H9 (cell line): ENCODE measurements at regions not wholly inside any gene's neighbourhood (a gene's known extent, or its start where the extent isn't known, plus 50 kb on each side); places are given as distances from the start of the nearest gene placed in this dataset.

Experiments used
- DNase-seq: peaks from one replicate; pipeline ENCODE4 v3.0.0-alpha.2; 2017
- H2AFZ ChIP-seq: one replicate; pipeline ENCODE4 v1.6.1; 2013; ENCODE audit warnings: mild to moderate bottlenecking, low read length, control low read depth, moderate library complexity
- H2AK5ac ChIP-seq: 2 replicates; pipeline ENCODE4 v1.6.1; 2013; ENCODE audit warnings: low read length, control low read depth, mixed read lengths; ENCODE audit not compliant: insufficient read length
- H2BK120ac ChIP-seq: one replicate; pipeline ENCODE4 v1.6.1; 2013; ENCODE audit warnings: low read depth, mild to moderate bottlenecking, low read length, control low read depth, inconsistent platforms; ENCODE audit not compliant: poor library complexity, severe bottlenecking
- H2BK12ac ChIP-seq: 2 replicates; pipeline ENCODE4 v1.6.1; 2013; ENCODE audit warnings: low read length, control low read depth, mixed read lengths, low read depth; ENCODE audit not compliant: insufficient read length
- H2BK15ac ChIP-seq: 2 replicates; pipeline ENCODE4 v1.6.1; 2013; ENCODE audit warnings: low read depth, low read length, control low read depth
- H2BK20ac ChIP-seq: one replicate; pipeline ENCODE4 v1.6.1; 2013; ENCODE audit warnings: low read depth, mild to moderate bottlenecking, low read length, control low read depth, inconsistent platforms; ENCODE audit not compliant: poor library complexity, severe bottlenecking
- H2BK5ac ChIP-seq: 2 replicates; pipeline ENCODE4 v1.6.1; 2013; ENCODE audit warnings: low read length, control low read depth, mixed read lengths; ENCODE audit not compliant: insufficient read length
- H3K14ac ChIP-seq: 2 replicates; pipeline ENCODE4 v1.6.1; 2013; ENCODE audit warnings: low read length, control low read depth; ENCODE audit not compliant: insufficient read depth
- H3K18ac ChIP-seq: 2 replicates; pipeline ENCODE4 v1.6.1; 2013; ENCODE audit warnings: low read depth, mild to moderate bottlenecking, mixed read lengths, low read length, control low read depth; ENCODE audit not compliant: insufficient read length
- H3K23ac ChIP-seq: 2 replicates; pipeline ENCODE4 v1.6.1; 2013; ENCODE audit warnings: low read length, control low read depth, mixed read lengths, low read depth; ENCODE audit not compliant: insufficient read length
- H3K23me2 ChIP-seq: 2 replicates; pipeline ENCODE4 v1.6.1; 2013; ENCODE audit warnings: low read depth, mild to moderate bottlenecking, mixed read lengths, low read length, control low read depth; ENCODE audit not compliant: insufficient read length, poor library complexity, severe bottlenecking
- H3K27ac ChIP-seq: 2 replicates; pipeline ENCODE4 v1.5.1; 2013; ENCODE audit warnings: low read length, control low read depth, mixed read lengths, low read depth; ENCODE audit not compliant: insufficient read length
- H3K27me3 ChIP-seq: 2 replicates; pipeline ENCODE4 v1.6.1; 2013; ENCODE audit warnings: low read length, control low read depth, inconsistent platforms; ENCODE audit not compliant: insufficient read depth
- H3K4ac ChIP-seq: 2 replicates; pipeline ENCODE4 v1.6.1; 2013; ENCODE audit warnings: low read depth, mild to moderate bottlenecking, control low read depth, inconsistent platforms, low read length, moderate library complexity
- H3K4me1 ChIP-seq: 2 replicates; pipeline ENCODE4 v1.6.1; 2013; ENCODE audit warnings: low read length, control low read depth, inconsistent platforms; ENCODE audit not compliant: insufficient read depth
- H3K4me2 ChIP-seq: 2 replicates; pipeline ENCODE4 v1.6.1; 2013; ENCODE audit warnings: low read length, control low read depth, mixed read lengths; ENCODE audit not compliant: insufficient read length, insufficient read depth
- H3K56ac ChIP-seq: 2 replicates; pipeline ENCODE4 v1.6.1; 2013; ENCODE audit warnings: low read depth, mild to moderate bottlenecking, mixed read lengths, low read length, control low read depth; ENCODE audit not compliant: insufficient read length
- H3K79me1 ChIP-seq: 2 replicates; pipeline ENCODE4 v1.6.1; 2013; ENCODE audit warnings: low read depth, mild to moderate bottlenecking, moderate library complexity, low read length, control low read depth, inconsistent platforms; ENCODE audit not compliant: insufficient read depth, poor library complexity, severe bottlenecking
- H3K79me2 ChIP-seq: 2 replicates; pipeline ENCODE4 v1.6.1; 2013; ENCODE audit warnings: low read length, control low read depth, inconsistent platforms; ENCODE audit not compliant: insufficient read depth
- H3K9ac ChIP-seq: 2 replicates; pipeline ENCODE4 v1.6.1; 2013; ENCODE audit warnings: low read length, control low read depth, mixed read lengths; ENCODE audit not compliant: insufficient read length; ENCODE audit errors: extremely low read depth
- H3K9me3 ChIP-seq: one replicate; pipeline ENCODE4 v1.6.1; 2013; ENCODE audit warnings: low read depth, low read length, inconsistent platforms; ENCODE audit not compliant: control insufficient read depth
- H3T11ph ChIP-seq: one replicate; pipeline ENCODE4 v1.6.1; 2013; ENCODE audit warnings: mild to moderate bottlenecking, low read length, control low read depth, inconsistent platforms
- H4K20me1 ChIP-seq: one replicate; pipeline ENCODE4 v1.6.1; 2013; ENCODE audit not compliant: control insufficient read depth, insufficient read length, insufficient read depth
- H4K5ac ChIP-seq: 2 replicates; pipeline ENCODE4 v1.6.1; 2013; ENCODE audit warnings: low read depth, mild to moderate bottlenecking, mixed read lengths, low read length, control low read depth; ENCODE audit not compliant: insufficient read length
- H4K8ac ChIP-seq: replicated peaks from 2 replicates; pipeline ENCODE4 v1.6.1; 2013; ENCODE audit warnings: low read length, control low read depth, mixed read lengths, low read depth; ENCODE audit not compliant: insufficient read length
- H4K91ac ChIP-seq: 2 replicates; pipeline ENCODE4 v1.6.1; 2013; ENCODE audit warnings: low read depth, mild to moderate bottlenecking, moderate library complexity, mixed read lengths, low read length, control low read depth; ENCODE audit not compliant: insufficient read length
- H3K27ac Mint-ChIP-seq, 3 experiments: 2 replicates in 2 of 3; 3 replicates in 1 of 3; pipeline ENCODE4 v1.8.0; 2020 to 2021; ENCODE audit warnings: mixed read lengths in 3 of 3, mild to moderate bottlenecking in 1 of 3, moderate library complexity in 1 of 3
- H3K27me3 Mint-ChIP-seq: 2 replicates; pipeline ENCODE4 v1.8.0; 2021; ENCODE audit warnings: low read depth, mild to moderate bottlenecking, moderate library complexity, mixed read lengths
- H3K36me3 Mint-ChIP-seq, 3 experiments: 2 replicates in 2 of 3; 3 replicates in 1 of 3; pipeline ENCODE4 v1.8.0; 2020 to 2021; ENCODE audit warnings: low read depth in 3 of 3, mixed read lengths in 3 of 3; ENCODE audit not compliant: insufficient read depth in 1 of 3
- H3K4me1 Mint-ChIP-seq, 2 experiments: 2 replicates each; pipeline ENCODE4 v1.8.0; 2020; ENCODE audit warnings: mixed read lengths in 2 of 2
- H3K4me3 Mint-ChIP-seq, 2 experiments: 2 replicates in 1 of 2; 3 replicates in 1 of 2; pipeline ENCODE4 v1.8.0; 2020 to 2021; ENCODE audit warnings: mild to moderate bottlenecking in 2 of 2, mixed read lengths in 2 of 2, moderate library complexity in 1 of 2
- H3K9me3 Mint-ChIP-seq, 2 experiments: 2 replicates in 1 of 2; 3 replicates in 1 of 2; pipeline ENCODE4 v1.8.0; 2020; ENCODE audit warnings: mild to moderate bottlenecking in 2 of 2, mixed read lengths in 2 of 2, moderate library complexity in 1 of 2
- CTCF ChIP-seq: fragments of 200-600 bp; sonication (generic); conservative IDR thresholded peaks from 3 replicates; pipeline ENCODE4 v1.8.0; 2021; ENCODE audit warnings: antibody characterized with exemption, mild to moderate bottlenecking
- WGBS: extraction: QIAGEN DNeasy Blood & Tissue Kit; methylation state at CpG from one replicate; pipeline ENCODE4 v1.1.7; 2013; ENCODE audit warnings: missing lambda C conversion rate, low lambda C conversion rate, mixed read lengths; ENCODE audit not compliant: insufficient read length; ENCODE audit errors: extremely low coverage; 5-methylcytosine and 5-hydroxymethylcytosine counted together

- H2BK5ac ChIP-seq = no peak overlapping the region
- H2AFZ ChIP-seq = no peak overlapping the region
- no peaks in the 10 kb centered on the region for H3K23me2 ChIP-seq
- Mint-ChIP-seq H3K36me3 (no peaks in the 10 kb centered on the region; a peak in 1 of 7 replicates), H3K27me3 (peaks cover 30% of the 10 kb centered on the region), H3K4me3 (no peak overlapping the region), H3K27ac (no peak overlapping the region), H3K4me1 (peaks cover 0 to 4% of the 10 kb centered on the region in 2 experiments; a peak in 1 of 4 replicates), H3K9me3 (peaks cover 0 to 3% of the 10 kb centered on the region in 2 experiments; a peak in 1 of 5 replicates)
- H2AK5ac ChIP-seq = no peak overlapping the region
- no CpG with 5 or more reads among the region's 10 CpGs for WGBS
- no peak overlapping the region for H2BK120ac ChIP-seq
- H3K27me3 ChIP-seq = no peaks in the 10 kb centered on the region
- H3K4me1 ChIP-seq = no peaks in the 10 kb centered on the region
- no peak overlapping the region for H3K23ac ChIP-seq
- no peaks in the 10 kb centered on the region for H3K79me2 ChIP-seq
- H4K5ac ChIP-seq = no peak overlapping the region
- no peak overlapping the region for H3K4ac ChIP-seq
- no peak overlapping the region for H3K9ac ChIP-seq
- no peak for TF ChIP-seq CTCF
- H2BK15ac ChIP-seq = no peak overlapping the region
- no peaks in the 10 kb centered on the region for H3K79me1 ChIP-seq
- no peak overlapping the region for H2BK12ac ChIP-seq
- DNase-seq = no peak
- no peak overlapping the region for H3K18ac ChIP-seq
- H2BK20ac ChIP-seq = no peak overlapping the region
- no peak overlapping the region for H3T11ph ChIP-seq
- no peak overlapping the region for H3K56ac ChIP-seq
- H3K4me2 ChIP-seq = no peak overlapping the region
- H3K27ac ChIP-seq = no peak overlapping the region
- H4K8ac ChIP-seq = no peak overlapping the region
- H4K91ac ChIP-seq = no peak overlapping the region
- H4K20me1 ChIP-seq = no peaks in the 10 kb centered on the region
- H3K9me3 ChIP-seq = no peaks in the 10 kb centered on the region
- H3K14ac ChIP-seq = no peak overlapping the region
These were observed 161.7 kb downstream of the TFCP2L1 start for GRCh38 chr2:121123268-121123667.
